H1 (cell line): ENCODE measurements at regions not wholly inside any gene's neighbourhood (a gene's known extent, or its start where the extent isn't known, plus 50 kb on each side); places are given as distances from the start of the nearest gene placed in this dataset.

ENCODE experiments used
- CTCF ChIA-PET: fragments of 300-600 bp; sonication (Branson Sonifier 250); formaldehyde crosslinking; loops from one replicate; lab custom pipeline; 2021; ENCODE audit not compliant: partially characterized antibody; lab: Charles Lee
- POLR2A ChIA-PET: fragments of 300-600 bp; sonication (Branson Sonifier 250); formaldehyde crosslinking; loops from one replicate; lab custom pipeline; 2021; ENCODE audit warnings: inconsistent platforms; ENCODE audit not compliant: partially characterized antibody; lab: Charles Lee
- DNase-seq, 2 experiments: peaks; one replicate each; pipeline versions ENCODE4 v3.0.0 to v3.0.0-alpha.2; 2010 to 2022; ENCODE audit warnings: low spot score in 2 of 2, low read depth in 1 of 2, mixed read lengths in 1 of 2
- FAIRE-seq: peaks from 2 replicates; lab custom pipeline; 2011; peaks lifted over from hg19 to GRCh38; lab: Jason Lieb, UNC
- H2AFZ ChIP-seq: 2 replicates; pipeline ENCODE4 v1.8.1; 2012; ENCODE audit warnings: low read length, inconsistent platforms
- H2AK5ac ChIP-seq: 2 replicates; pipeline ENCODE4 v1.6.1; 2013; ENCODE audit warnings: low read depth, low read length
- H2BK120ac ChIP-seq: replicated peaks from 2 replicates; pipeline ENCODE3; 2013; ENCODE audit warnings: low read depth, low read length, inconsistent platforms
- H2BK12ac ChIP-seq: 2 replicates; pipeline ENCODE4 v1.6.1; 2013; ENCODE audit warnings: low read depth, low read length
- H2BK15ac ChIP-seq: 2 replicates; pipeline ENCODE4 v1.6.1; 2013; ENCODE audit warnings: low read length
- H2BK20ac ChIP-seq: 2 replicates; pipeline ENCODE4 v1.6.1; 2013; ENCODE audit warnings: low read length
- H2BK5ac ChIP-seq: 2 replicates; pipeline ENCODE4 v1.6.1; 2013; ENCODE audit warnings: low read depth, low read length
- H3K14ac ChIP-seq: 2 replicates; pipeline ENCODE4 v1.6.1; 2013; ENCODE audit warnings: inconsistent platforms; ENCODE audit not compliant: insufficient read length
- H3K18ac ChIP-seq: 2 replicates; pipeline ENCODE4 v1.6.1; 2013; ENCODE audit warnings: low read length; ENCODE audit errors: extremely low read depth
- H3K23ac ChIP-seq: 2 replicates; pipeline ENCODE4 v1.6.1; 2013; ENCODE audit warnings: inconsistent platforms; ENCODE audit not compliant: insufficient read length
- H3K23me2 ChIP-seq: 2 replicates; pipeline ENCODE4 v1.6.1; 2013; ENCODE audit warnings: low read depth, low read length
- H3K27ac ChIP-seq: 2 replicates; pipeline ENCODE4 v1.6.1; 2011; ENCODE audit warnings: low read depth, low read length, inconsistent platforms
- H3K27me3 ChIP-seq, 4 experiments: replicated peaks in 1 of 4; 1 replicate in 1 of 4; 2 replicates in 3 of 4; pipeline versions ENCODE4 v1.6.1 to v1.8.1; 2011 to 2013; ENCODE audit warnings: low read length in 3 of 4, mild to moderate bottlenecking in 3 of 4, inconsistent platforms in 2 of 4, mixed read lengths in 2 of 4, moderate library complexity in 1 of 4; ENCODE audit not compliant: control insufficient read depth in 3 of 4, insufficient read depth in 3 of 4; ENCODE audit errors: extremely low read depth in 1 of 4
- H3K36me3 ChIP-seq, 4 experiments: 2 replicates each; pipeline versions ENCODE4 v1.6.1 to v1.8.1; 2011 to 2013; ENCODE audit warnings: mild to moderate bottlenecking in 4 of 4, low read length in 3 of 4, moderate library complexity in 2 of 4, control low read depth in 1 of 4, inconsistent platforms in 1 of 4; ENCODE audit not compliant: insufficient read depth in 4 of 4, control insufficient read depth in 2 of 4
- H3K4ac ChIP-seq: replicated peaks from 2 replicates; pipeline ENCODE3; 2013; ENCODE audit warnings: low read length, low read depth, mixed read lengths, inconsistent platforms; ENCODE audit not compliant: insufficient read length
- H3K4me1 ChIP-seq, 4 experiments: replicated peaks in 1 of 4; 1 replicate in 1 of 4; 2 replicates in 3 of 4; pipeline versions ENCODE4 v1.6.1 to v1.8.1; 2011 to 2013; ENCODE audit warnings: low read length in 3 of 4, inconsistent platforms in 2 of 4, mixed read lengths in 1 of 4; ENCODE audit not compliant: insufficient read depth in 4 of 4, control insufficient read depth in 3 of 4
- H3K4me2 ChIP-seq, 2 experiments: 2 replicates each; pipeline versions ENCODE4 v1.6.1 to v1.8.1; 2011 to 2013; ENCODE audit warnings: low read depth in 2 of 2, low read length in 2 of 2, control low read depth in 1 of 2, inconsistent platforms in 1 of 2, mild to moderate bottlenecking in 1 of 2; ENCODE audit not compliant: insufficient read depth in 1 of 2
- H3K4me3 ChIP-seq, 4 experiments: fragments of 200-600, 300-600 bp in 1 of 4; sonication (generic), shearing (Covaris generic), sonication (Bioruptor Twin) in 1 of 4; 2 replicates each; pipeline versions ENCODE4 v1.5.1 to v1.8.1; 2011 to 2016; ENCODE audit warnings: low read length in 4 of 4, low read depth in 3 of 4, control low read depth in 2 of 4, inconsistent platforms in 2 of 4, mild to moderate bottlenecking in 2 of 4, mixed read lengths in 1 of 4, moderate library complexity in 1 of 4; ENCODE audit not compliant: insufficient read depth in 2 of 4; ENCODE audit errors: extremely low read depth in 1 of 4
- H3K56ac ChIP-seq: replicated peaks from 2 replicates; pipeline ENCODE3; 2013; ENCODE audit warnings: low read depth, mild to moderate bottlenecking, mixed read lengths, low read length, inconsistent platforms; ENCODE audit not compliant: insufficient read length
- H3K79me1 ChIP-seq: 2 replicates; pipeline ENCODE4 v1.6.1; 2013; ENCODE audit warnings: low read depth, low read length, control low read depth
- H3K79me2 ChIP-seq, 2 experiments: 2 replicates each; pipeline versions ENCODE4 v1.6.1 to v1.8.1; 2012 to 2013; ENCODE audit warnings: low read length in 2 of 2, mild to moderate bottlenecking in 2 of 2, inconsistent platforms in 1 of 2; ENCODE audit not compliant: insufficient read depth in 2 of 2, control insufficient read depth in 1 of 2
- H3K9ac ChIP-seq, 4 experiments: replicated peaks in 1 of 4; 1 replicate in 1 of 4; 2 replicates in 3 of 4; pipeline versions ENCODE4 v1.6.1 to v1.8.1; 2011 to 2013; ENCODE audit warnings: low read depth in 3 of 4, low read length in 3 of 4, control low read depth in 2 of 4, mild to moderate bottlenecking in 2 of 4, moderate library complexity in 2 of 4, inconsistent platforms in 1 of 4; ENCODE audit errors: extremely low read depth in 1 of 4
- H3K9me3 ChIP-seq, 2 experiments: 2 replicates each; pipeline versions ENCODE4 v1.6.1 to v1.8.1; 2012 to 2013; ENCODE audit warnings: mild to moderate bottlenecking in 2 of 2, moderate library complexity in 2 of 2, control low read depth in 1 of 2, inconsistent platforms in 1 of 2, low read depth in 1 of 2, low read length in 1 of 2, mixed read lengths in 1 of 2; ENCODE audit not compliant: insufficient read depth in 2 of 2
- H4K20me1 ChIP-seq, 2 experiments: replicated peaks in 1 of 2; 2 replicates each; pipeline versions ENCODE3 to v1.8.1; 2011 to 2013; ENCODE audit warnings: inconsistent platforms in 2 of 2, low read length in 2 of 2, mild to moderate bottlenecking in 1 of 2; ENCODE audit not compliant: insufficient read depth in 2 of 2, control insufficient read depth in 1 of 2
- H4K5ac ChIP-seq: 2 replicates; pipeline ENCODE4 v1.6.1; 2013; ENCODE audit warnings: low read length, low read depth, mixed read lengths, inconsistent platforms; ENCODE audit not compliant: insufficient read length
- H4K8ac ChIP-seq: 2 replicates; pipeline ENCODE4 v1.8.0; 2013; ENCODE audit warnings: mild to moderate bottlenecking, moderate library complexity, low read length, inconsistent platforms; ENCODE audit not compliant: insufficient read depth; ENCODE audit errors: extremely low read depth
- H4K91ac ChIP-seq: replicated peaks from 2 replicates; pipeline ENCODE3; 2013; ENCODE audit warnings: low read length, mixed read lengths, inconsistent platforms; ENCODE audit not compliant: insufficient read length
- BCL11A ChIP-seq, 2 experiments: IDR thresholded peaks; one replicate each; pipeline ENCODE4 v1.6.1; 2011; ENCODE audit warnings: low read depth in 2 of 2, low read length in 2 of 2, mild to moderate bottlenecking in 2 of 2
- CEBPB ChIP-seq: IDR thresholded peaks from 2 replicates; pipeline ENCODE4 v1.6.1; 2012; ENCODE audit warnings: low read depth, low read length
- CHD1 ChIP-seq: IDR thresholded peaks from 2 replicates; pipeline ENCODE4 v1.6.1; 2012; ENCODE audit warnings: low read depth, low read length, improper control_type of control experiment
- CHD2 ChIP-seq: IDR thresholded peaks from 2 replicates; pipeline ENCODE4 v1.6.1; 2012; ENCODE audit warnings: low read length, improper control_type of control experiment
- HDAC2 ChIP-seq, 2 experiments: fragments of 300-600 bp in 1 of 2; sonication (generic) in 1 of 2; IDR thresholded peaks; 2 replicates each; pipeline ENCODE4 v1.6.1; 2011 to 2012; ENCODE audit warnings: low read depth in 2 of 2, low read length in 2 of 2, mild to moderate bottlenecking in 2 of 2, moderate library complexity in 2 of 2, borderline replicate concordance in 1 of 2, inconsistent platforms in 1 of 2
- KDM4A ChIP-seq: IDR thresholded peaks from one replicate; pipeline ENCODE4 v1.7.1; 2012; ENCODE audit warnings: low read depth, mild to moderate bottlenecking, moderate library complexity, low read length, inconsistent platforms; ENCODE audit not compliant: severe bottlenecking
- NANOG ChIP-seq: IDR thresholded peaks from 2 replicates; pipeline ENCODE4 v1.6.1; 2011; ENCODE audit warnings: low read length, low read depth, mild to moderate bottlenecking, inconsistent platforms; ENCODE audit not compliant: insufficient read depth, poor library complexity, severe bottlenecking
- NRF1 ChIP-seq: IDR thresholded peaks from 2 replicates; pipeline ENCODE4 v1.6.1; 2011; ENCODE audit warnings: mild to moderate bottlenecking, low read depth, low read length, improper control_type of control experiment
- POLR2AphosphoS5 ChIP-seq: IDR thresholded peaks from 2 replicates; pipeline ENCODE4 v1.6.1; 2011; ENCODE audit warnings: low read depth, low read length
- RNF2 ChIP-seq: fragments of 200-900, 300-1000 bp; sonication (generic); IDR thresholded peaks from 2 replicates; pipeline ENCODE4 v1.7.1; 2016; ENCODE audit warnings: borderline replicate concordance, low read depth, mild to moderate bottlenecking, antibody characterized with exemption, low read length; ENCODE audit not compliant: poor library complexity, severe bottlenecking; ENCODE audit errors: missing control alignments
- SIN3A ChIP-seq, 2 experiments: IDR thresholded peaks in 1 of 2; conservative IDR thresholded peaks in 1 of 2; 2 replicates each; pipeline ENCODE4 v1.6.1; 2011 to 2012; ENCODE audit warnings: low read length in 2 of 2, improper control_type of control experiment in 1 of 2, low read depth in 1 of 2, mild to moderate bottlenecking in 1 of 2
- SIX5 ChIP-seq: IDR thresholded peaks from 2 replicates; pipeline ENCODE4 v1.6.1; 2011; ENCODE audit warnings: mild to moderate bottlenecking, low read depth, low read length
- SP2 ChIP-seq: IDR thresholded peaks from 2 replicates; pipeline ENCODE4 v1.6.1; 2012; ENCODE audit warnings: mild to moderate bottlenecking, low read length, inconsistent platforms
- SP4 ChIP-seq: IDR thresholded peaks from 2 replicates; pipeline ENCODE4 v1.6.1; 2012; ENCODE audit warnings: low read length, inconsistent platforms
- TEAD4 ChIP-seq: IDR thresholded peaks from 2 replicates; pipeline ENCODE4 v1.6.1; 2012; ENCODE audit warnings: low read depth, low read length, inconsistent platforms, mixed read lengths
- WGBS, 2 experiments: shearing (Covaris generic) in 1 of 2; methylation state at CpG; one replicate each; pipeline versions ENCODE4 v1.1.6 to v1.1.7; 2013 to 2015; ENCODE audit warnings: low lambda C conversion rate in 2 of 2, mixed read lengths in 2 of 2, inconsistent platforms in 1 of 2, low coverage in 1 of 2, missing lambda C conversion rate in 1 of 2; ENCODE audit not compliant: insufficient replicate concordance in 2 of 2, insufficient coverage in 1 of 2, insufficient read length in 1 of 2; ENCODE audit errors: extremely low coverage in 1 of 2, missing lambda C conversion rate in 1 of 2; 5-methylcytosine and 5-hydroxymethylcytosine counted together
- TF ChIP-seq, protein P1 (sequence below): IDR thresholded peaks from 2 replicates; pipeline ENCODE4 v1.6.1; 2012; ENCODE audit warnings: inconsistent platforms

DNA sequence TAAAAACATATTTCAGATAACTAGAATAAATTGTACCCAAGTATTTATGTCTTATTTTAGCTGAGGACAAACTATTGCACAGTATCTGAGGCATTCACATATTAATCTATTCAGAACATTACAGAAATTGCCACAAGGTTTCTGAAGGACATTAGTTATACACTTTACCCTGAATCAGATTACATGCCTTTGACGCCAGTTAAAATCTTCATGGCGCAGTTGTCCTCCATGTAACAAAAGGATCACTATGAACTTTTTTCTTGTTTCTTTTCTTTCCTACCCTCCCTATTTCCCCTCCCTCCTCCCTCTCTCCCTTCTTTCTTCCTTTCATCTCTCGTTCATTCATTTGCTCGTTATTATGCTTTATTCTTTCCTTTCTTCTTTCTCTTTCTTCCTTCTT lies 176.6 kb upstream of the KITLG start:
- no peak overlapping the region for H2BK120ac ChIP-seq
- FAIRE-seq, result no peak
- DNase-seq, result no peak
- H3K79me1 ChIP-seq, result no peaks in the 10 kb centered on the region
- no peak overlapping the region for H3K27ac ChIP-seq
- H2BK5ac ChIP-seq, result no peak overlapping the region
- no peak overlapping the region for H2BK15ac ChIP-seq
- no peak overlapping the region for H2BK20ac ChIP-seq
- H3K4me2 ChIP-seq, result no peak overlapping the region
- H4K20me1 ChIP-seq, result no peaks in the 10 kb centered on the region
- no peak overlapping the region for H2AK5ac ChIP-seq
- H3K18ac ChIP-seq, result no peak overlapping the region
- no peak overlapping the region for H3K56ac ChIP-seq
- CTCF ChIA-PET, result no interaction called here
- H3K23ac ChIP-seq, result no peak overlapping the region
- no peak overlapping the region for H2AFZ ChIP-seq
- no peaks in the 10 kb centered on the region for H3K23me2 ChIP-seq
- no peak overlapping the region for H2BK12ac ChIP-seq
- H3K4me3 ChIP-seq, result no peak overlapping the region
- WGBS, 2 experiments, result 92 to 100% methylated on average over 2 to 4 of the region's 4 CpGs
- no peaks in the 10 kb centered on the region for H3K36me3 ChIP-seq
- H3K79me2 ChIP-seq, result no peaks in the 10 kb centered on the region
- no peak overlapping the region for H4K91ac ChIP-seq
- no peak overlapping the region for H4K5ac ChIP-seq
- no peaks in the 10 kb centered on the region for H3K4me1 ChIP-seq
- no peaks in the 10 kb centered on the region for H3K27me3 ChIP-seq
- no peak overlapping the region for H3K9ac ChIP-seq
- no peaks in the 10 kb centered on the region for H3K9me3 ChIP-seq
- no peak overlapping the region for H4K8ac ChIP-seq
- no peak overlapping the region for H3K14ac ChIP-seq
- no peak overlapping the region for H3K4ac ChIP-seq
- POLR2A ChIA-PET, result no interaction called here
- TF ChIP-seq SIN3A (conservative IDR thresholded peaks at IDR 0.05 in 1 of 2, IDR thresholded peaks at IDR 0.05 in 1 of 2; ENCODE audit: low read depth in 1 of 2, low read length in 2 of 2), result no peak
- no peak for TF ChIP-seq CEBPB
- TF ChIP-seq NANOG, result no peak
- no peak for TF ChIP-seq POLR2AphosphoS5
- TF ChIP-seq CHD1, result no peak
- no peak for TF ChIP-seq KDM4A
- no peak for TF ChIP-seq HDAC2 (IDR thresholded peaks at IDR 0.05; ENCODE audit: borderline replicate concordance in 1 of 2, low read depth in 2 of 2, low read length in 2 of 2)
- TF ChIP-seq CHD2, result no peak
- TF ChIP-seq SP2, result no peak
- no peak for TF ChIP-seq TEAD4
- no peak for TF ChIP-seq SIX5
- TF ChIP-seq RNF2, result no peak
- TF ChIP-seq, protein P1, sequence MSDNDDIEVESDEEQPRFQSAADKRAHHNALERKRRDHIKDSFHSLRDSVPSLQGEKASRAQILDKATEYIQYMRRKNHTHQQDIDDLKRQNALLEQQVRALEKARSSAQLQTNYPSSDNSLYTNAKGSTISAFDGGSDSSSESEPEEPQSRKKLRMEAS, result no peak
- TF ChIP-seq NRF1, result no peak
- TF ChIP-seq SP4, result no peak
- no peak for TF ChIP-seq BCL11A (IDR thresholded peaks at IDR 0.05; ENCODE audit: low read depth in 2 of 2, low read length in 2 of 2)
